ENCODE measurements at regions not wholly inside any gene's neighbourhood (a gene's known extent, or its start where the extent isn't known, plus 50 kb on each side); places are given as distances from the start of the nearest gene placed in this dataset.

DNA sequence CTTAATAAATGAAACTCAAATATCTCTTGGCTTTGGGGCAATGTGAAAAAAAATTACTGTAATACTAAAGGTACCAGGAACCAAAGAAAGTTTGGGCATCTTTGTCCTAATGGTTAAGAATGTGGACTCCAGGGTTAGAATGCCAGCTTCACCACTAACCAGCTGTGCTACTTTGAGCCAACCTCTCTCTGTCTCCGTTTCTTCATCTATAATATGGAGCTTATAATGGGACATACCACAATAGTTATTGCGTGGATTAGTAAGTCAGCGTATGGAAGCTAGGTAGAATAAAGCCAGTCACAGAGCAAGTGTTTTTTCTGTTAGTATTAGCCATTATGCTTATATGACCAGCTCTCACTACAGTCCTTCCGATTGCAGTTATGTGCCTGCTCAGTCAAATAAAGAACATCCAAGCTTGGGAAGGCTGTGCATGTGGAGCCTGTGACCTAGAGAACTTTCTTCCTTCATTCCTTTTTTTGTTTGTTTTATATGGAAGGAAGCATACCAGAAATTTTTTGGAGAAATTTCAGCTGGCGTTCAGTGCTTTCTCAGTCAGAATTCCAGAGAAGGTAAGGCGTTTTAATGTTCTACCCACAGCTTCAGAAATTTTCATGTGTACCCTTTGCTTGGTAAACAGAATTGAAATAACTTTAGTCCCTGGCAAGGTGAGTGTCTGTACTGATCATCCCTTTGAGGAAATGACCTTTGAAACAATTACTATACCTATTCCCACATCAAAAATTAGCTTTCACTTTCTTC is 114.0 kb upstream of the RND3 start:
- no peak for DNase-seq

DNA sequence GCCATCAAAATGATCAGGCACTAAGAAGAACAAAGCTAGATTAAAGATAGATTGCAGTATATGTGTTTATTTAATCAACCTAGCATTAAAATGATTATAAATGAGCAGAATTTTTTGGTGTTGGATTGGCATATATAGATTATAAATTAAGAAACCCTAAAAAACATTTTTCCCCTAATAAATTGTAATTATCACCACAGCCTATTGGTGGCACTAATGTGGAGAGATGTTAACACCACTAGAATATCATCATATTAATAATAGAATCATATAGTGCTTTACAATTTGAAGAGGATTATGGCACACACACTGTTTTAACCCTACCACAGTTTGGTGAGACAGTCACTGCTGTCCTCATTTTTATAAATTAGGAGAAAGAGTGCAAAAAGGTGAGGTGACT is 112.4 kb upstream of the RND3 start:
- no peak for DNase-seq

DNA sequence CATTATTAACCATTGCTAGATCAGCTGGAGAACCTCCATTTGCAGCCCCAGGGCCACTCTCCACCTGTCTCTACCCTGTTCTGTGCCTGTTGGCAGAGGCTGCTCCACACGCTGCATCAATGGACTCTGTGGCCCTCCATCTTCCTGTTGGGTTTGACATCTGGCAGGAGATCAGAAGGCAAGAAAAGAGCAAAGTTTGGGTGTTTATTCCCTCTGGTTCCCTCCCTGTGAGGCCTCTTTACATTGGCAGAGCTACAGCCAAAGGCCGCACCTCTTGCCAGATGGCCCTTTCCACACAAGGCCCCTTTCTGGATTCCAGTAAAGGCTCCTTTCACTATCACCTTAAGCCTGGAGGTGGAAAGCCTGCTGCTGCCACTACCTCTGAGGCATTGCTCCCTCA is 110.9 kb upstream of the RND3 start:
- no peak for DNase-seq

DNA sequence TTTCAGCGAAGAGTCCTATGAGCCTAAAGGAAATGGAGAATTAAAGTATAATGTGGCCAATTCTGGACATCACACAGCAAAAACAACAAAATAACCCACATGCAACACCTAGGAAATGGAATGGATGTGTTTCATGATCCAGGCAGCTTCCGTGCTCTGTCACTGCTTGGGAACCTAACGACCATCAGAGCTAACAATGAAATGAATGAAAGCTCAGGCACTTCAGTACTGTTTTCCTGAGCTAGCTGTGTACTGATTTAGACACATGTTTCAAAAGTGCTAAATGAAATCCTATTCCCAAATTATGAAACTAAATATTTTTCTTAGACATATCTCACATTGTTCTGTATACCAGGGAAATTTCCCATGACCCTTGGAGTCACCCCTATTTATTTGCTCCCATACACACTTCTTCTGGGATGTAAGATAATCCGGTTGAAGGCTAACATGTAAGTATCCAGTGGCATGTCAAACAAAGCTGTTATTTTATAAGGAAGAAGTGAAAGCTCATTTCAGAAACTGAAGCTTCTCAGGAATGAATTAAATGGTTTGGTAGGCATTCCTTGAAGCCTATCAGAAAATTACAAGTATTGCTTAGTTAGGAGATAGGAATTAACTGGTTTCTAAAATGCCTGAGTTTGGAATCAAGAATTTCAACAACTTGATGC is 108.5 kb upstream of the RND3 start:
- DNase-seq: no peak

DNA sequence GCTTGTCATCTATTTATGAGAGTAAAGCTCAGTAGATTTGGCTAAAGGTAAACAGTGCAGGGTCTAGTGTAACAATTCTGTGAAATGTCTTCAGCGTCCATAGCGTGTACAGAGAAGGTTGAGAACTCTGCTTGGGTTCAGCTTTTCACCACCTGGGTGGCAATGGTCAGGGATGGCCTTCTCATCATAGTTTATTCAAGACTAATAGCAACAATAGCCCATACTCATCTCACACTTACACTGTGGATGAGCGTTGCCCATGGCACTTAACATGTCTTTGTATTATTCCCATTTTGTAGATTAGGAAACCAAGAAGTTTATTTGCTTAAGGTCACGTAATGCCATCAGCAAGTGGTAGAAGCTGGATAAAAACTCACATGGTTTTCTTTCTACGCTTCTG is 106.8 kb upstream of the RND3 start:
- no peak for DNase-seq

DNA sequence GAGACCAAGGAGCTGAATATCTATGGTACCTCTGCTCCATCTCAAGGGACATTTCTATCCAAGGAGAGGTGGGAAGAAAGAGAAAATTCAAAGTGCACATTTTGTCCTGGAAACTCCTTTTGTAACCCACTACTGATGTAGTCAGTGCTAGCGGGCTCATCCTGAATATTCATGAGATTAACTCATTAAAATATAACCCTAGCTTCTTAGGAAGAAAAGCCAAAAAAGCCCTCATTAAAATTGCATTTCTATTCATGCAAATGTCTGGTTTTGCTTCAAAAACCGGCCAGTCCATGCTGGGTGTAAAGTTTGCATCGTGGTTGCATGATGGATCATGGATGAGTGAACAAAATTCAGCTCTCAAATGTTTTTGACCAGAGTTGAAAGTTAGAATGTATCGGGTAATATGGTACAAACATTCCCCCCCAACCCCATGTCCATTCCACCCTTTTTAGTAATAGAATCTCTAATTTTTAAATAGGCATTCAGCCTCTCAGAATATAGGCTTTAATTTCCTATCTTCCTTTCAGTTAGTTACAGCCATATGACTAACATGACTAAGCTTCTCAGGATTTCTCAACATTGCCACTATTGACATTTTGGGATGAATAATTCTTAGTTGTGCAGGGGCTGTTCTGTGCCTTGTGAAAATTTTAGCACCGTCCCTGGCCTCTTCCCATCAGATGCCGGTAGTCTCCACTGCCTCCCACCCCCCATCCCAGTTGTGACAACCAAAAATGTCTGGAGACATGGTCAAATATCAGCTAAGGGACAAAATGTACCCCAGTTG is 104.2 kb upstream of the RND3 start:
- no peak for DNase-seq

DNA sequence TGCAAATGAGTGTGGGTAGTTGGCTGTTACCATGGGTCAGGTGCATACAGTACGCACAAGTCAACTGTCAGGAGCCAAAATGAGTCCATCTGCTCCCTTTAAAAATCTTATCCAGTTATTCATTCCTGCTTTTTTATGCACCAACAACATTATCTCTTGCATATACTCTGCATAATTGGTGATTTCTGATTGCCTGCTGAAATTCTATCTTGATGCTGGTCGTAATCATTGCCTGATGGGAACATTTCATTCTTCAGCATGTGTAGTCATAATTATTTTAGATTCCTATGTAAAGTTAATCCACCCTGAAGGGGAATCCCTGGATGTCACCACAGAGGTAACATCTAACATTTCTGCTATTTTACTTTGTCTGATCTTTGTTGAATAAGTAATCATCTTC is 102.2 kb upstream of the RND3 start:
- no peak for DNase-seq

DNA sequence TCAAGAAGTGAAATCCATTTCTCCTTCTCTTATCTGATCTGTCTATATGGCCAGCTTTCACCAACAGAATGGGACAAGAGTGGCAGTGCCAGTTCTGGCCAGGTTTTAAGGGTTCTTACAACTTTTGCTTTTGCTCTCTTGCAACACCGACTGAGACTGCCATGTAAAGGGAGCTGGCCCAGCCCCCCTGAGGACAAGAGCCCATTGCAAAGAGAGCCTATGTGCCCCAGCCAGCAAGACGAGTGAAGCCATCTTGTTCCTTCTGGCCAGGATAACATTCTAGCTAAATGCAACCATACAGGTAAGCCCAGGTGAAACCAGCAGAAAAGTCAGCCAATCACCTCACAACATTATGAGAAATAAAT is 101.0 kb upstream of the RND3 start:
- DNase-seq: no peak

DNA sequence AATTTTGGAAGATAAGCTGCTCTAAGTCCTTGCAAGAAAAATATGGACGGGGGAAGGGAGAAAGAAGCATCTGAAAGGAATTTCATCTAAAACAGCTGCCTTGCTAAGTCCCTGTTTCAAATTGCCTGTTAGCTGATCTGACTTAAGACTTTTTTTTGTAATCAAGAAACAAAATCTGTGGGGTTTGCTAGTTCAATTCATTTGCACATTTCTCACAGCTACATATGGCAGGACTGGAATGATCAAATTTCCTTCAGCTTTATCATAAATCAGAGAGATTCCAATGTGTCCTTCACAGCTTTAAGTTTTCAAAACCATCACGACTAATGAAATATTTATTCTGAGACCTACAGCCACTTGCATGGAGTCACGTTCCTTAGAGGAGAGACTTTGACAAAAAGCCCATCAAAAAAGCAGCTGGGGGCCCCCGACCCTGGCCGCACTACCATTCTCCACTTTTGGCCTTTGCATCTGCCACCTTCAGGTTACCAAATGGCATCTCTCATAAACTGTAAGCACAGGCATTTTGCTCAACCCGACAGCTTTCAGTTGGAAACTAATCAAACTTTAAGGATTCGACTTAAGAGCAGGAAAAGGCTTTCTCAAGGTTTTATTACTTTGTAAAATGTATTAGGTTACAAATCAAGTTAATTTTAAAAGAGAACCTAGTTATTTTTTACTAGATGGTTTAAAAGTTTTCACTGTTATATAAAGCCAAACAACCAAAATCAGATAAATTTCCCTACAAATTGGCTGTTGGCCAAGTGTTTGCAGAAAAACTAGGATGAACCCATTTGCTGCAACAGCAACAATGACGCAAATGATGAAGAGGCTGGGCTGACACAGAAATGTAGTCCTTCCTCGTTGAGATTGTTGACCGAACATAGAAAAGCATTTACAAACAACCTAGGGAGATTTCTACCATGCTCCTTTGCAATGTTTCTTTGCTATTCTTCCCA is 100.4 kb upstream of the RND3 start:
- no peak for DNase-seq

DNA sequence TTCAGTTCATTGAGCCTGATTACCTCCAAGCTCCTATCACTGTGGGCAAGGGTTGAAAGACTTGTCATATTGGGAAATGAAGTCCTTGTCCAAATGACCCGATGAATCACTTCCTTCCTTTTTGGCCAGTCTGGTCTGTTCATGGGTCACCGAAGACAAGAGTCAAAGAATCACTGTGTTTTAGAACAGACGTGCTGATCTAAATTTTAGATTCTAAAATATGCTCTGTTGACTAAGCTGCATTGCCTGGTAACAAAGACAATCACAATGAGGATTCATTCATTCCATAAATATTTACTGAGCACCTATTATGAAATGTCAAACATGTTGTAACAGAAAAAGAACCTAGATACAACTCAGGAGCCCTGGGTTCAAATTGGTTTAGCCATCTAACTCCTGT is 99.4 kb upstream of the RND3 start:
- no peak for DNase-seq

DNA sequence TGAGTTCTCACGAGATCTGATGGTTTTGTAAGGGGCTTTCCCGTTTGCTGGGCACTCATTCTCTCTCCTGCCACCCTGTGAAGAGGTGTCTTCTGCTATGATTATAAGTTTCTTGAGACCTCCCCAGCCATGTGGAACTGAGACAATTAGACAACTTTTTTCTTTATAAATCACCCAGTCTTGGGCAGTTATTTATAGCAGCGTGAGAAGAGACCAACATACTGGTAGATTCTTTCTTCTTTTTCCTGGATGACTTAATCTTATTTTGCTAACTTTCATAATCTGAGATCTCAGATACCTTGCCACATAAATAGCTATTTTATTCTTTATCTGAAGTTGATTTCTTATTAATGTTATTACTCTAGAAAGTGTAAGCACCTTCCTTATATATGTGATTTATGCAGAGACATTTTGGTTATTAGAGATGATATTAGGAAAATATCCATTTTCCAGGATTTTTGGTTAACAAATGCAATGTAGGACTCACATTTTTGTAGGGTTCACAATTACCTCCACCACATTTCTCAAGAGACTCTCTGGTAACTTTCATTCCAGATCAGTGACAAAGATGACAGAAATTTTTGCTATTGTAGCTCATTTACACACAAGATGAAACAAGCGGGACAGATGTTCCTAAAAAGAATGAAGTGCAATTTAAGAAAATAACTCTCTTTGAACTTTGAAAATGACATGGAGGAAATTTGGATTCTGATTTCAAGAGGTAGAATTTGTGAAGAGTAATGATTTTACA is 97.9 kb upstream of the RND3 start:
- DNase-seq: no peak

DNA sequence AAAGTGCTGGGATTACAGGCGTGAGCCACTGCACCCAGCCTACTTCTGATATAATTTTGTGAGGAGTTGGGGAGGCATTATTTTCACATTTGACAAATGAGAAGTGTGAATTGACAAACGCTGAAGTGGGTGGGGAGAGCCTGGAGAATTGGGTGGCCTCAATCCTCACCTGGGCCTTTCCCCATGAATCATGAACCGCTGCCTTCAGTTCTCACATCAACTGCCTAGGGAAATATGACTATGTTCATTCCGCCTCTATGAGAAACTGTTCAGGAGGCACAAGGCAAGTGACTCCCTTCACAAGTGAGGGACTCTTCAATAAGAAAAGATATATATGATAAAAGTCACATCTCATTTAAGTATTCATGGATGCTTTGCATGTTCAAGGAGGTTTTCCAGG is 96.6 kb upstream of the RND3 start:
- no peak for DNase-seq

DNA sequence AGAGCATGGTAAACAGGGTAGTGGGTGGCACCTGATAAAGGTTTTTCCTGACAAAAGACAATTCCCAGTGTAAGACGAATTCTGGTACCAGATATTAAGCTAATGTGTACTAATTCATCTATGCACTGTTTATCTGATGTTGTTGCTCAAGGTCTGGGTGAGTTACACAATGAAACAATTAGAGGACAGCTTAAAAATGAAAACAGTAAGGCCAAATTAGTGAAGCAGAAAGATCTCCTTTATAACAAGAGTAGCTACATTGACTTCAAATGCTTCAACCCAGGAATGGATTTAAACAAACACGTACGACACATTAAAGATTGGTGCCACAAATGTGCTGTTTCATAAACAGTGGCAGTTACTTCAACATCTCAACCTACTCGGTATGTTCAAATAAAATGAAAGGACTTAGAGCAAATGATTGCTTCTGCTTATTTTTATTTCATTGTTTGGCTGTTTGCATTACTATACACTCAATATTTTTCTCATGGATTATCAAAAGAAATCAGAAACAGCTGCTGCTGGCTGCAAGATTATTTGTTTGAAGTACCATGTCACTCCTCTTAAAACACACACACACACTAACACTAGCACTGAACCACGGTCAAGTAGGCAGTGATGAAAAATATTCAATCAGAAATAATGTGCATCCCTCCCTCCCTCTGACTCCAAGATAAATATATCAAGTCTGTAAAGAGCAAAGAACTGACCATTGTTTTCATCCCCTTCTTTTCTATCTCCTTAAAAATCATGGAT is 94.4 kb upstream of the RND3 start:
- no peak for DNase-seq

DNA sequence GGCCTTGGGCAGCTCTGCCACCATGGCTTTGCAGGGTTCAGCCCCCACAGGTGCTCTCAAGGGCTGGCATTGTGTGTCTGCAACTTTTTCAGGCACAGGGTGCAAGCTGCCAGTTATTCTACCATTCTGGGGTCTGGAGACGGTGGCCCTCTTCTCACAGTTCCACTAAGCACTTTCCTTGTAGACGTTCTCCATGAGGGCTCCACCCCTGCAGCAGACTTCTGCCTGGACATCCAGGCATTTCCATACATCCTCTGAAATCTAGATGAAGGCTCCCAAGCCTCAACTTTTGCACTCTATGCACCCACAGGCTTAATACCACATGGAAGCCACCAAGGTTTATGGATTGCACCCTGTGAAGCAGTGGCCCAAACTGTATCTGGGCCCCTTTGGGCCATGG is 91.0 kb upstream of the RND3 start:
- no peak for DNase-seq

DNA sequence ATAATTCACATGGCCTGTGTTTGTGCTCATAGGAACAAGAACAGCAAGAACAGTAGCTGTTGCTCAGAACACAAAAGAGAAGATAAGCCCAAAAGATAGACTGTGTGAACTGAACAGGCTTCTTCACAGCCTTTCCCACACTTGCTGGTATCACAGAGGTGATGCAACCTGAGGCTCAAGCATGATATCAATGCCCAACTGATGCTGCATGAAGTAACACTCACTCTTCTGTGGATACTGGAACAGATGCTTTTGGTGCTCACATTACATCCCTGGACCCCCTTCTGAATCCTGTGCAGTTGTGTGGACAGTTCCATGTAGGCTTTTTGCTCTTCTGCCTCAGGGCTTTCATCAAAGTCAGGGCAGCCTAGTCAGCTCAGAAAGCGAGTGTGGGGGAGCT is 88.4 kb upstream of the RND3 start:
- DNase-seq: no peak

DNA sequence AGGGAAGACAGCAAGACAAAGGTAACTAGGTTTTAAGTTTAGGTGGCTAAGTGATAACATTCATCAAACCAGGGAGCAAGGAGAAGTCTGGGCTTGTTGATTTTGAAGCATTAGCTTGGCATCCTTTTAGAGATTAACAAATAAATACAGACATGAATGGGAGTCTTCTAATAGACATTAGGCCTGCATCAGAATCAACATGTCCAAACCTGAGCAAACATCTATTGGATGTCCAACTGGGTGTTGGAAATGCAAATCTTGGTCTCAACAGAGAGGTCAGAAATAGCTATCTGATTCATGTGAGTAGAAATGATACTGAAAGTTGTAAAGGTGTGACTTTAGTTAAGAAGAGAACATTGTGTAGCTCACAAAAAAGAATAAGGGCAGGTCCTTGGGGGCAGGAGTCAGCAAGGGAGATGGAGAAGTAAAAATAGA is 85.5 kb upstream of the RND3 start:
- no peak for DNase-seq

DNA sequence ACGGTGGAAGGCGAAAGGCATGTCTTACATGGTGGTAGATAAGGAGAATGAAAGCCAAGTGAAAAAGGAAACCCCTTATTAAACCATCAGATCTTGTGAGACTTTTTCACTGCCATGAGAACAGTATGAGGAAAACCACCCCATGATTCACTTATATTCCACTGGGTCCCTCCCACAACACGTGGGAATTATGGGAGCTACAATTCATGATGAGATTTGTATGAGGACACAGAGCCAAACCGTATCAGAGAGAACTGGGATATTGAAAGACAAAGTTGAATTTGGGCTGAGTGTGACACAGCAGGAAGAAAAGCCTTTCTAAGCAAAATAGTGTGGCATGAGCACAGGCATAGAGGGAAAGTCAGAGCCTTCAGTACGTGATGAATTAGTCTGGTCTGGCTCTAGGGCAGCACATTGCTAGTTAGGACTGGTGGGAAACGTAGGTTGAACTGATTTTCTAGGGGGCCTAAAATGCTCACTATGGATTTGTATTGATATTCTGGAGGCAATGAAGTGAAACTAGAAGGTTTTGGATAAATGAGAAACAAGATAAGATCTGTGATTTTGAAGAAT is 84.8 kb upstream of the RND3 start:
- no peak for DNase-seq

DNA sequence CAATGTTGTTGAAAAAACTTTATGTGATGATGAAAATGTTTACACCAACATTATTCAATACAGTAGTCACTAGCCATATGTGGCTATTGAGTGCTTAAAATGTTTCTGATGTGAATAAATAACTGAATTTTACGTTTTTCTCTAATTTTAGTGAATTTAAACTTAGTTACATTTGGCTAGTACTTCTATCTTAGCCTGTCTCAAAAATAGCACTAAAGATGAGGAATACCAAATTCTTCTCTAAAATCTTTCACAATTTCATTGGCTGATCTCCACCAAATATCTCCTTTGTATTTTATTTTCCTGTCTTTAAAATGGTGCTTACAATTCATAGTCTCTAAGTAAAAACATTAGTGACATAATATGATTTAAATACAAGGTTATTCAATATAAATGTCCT is 83.7 kb upstream of the RND3 start:
- DNase-seq: no peak

DNA sequence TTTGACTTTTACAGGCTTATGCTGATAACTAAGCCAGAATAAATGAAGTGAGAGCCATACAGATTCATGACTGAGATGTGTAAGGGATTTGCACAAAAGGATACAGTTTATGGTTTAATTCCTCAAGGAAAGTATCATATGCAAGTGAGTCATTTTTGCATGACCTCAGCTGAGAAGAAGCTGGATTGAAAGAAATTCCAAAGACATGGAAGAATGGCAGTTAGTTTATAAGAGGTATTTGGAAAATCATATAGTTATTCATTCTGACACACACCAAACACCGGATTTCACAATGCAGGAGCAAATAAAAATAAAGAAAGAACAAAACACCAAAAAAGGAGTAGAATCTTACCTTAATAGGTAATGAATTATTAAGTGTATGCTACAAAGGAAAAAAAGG is 83.2 kb upstream of the RND3 start:
- no peak for DNase-seq

DNA sequence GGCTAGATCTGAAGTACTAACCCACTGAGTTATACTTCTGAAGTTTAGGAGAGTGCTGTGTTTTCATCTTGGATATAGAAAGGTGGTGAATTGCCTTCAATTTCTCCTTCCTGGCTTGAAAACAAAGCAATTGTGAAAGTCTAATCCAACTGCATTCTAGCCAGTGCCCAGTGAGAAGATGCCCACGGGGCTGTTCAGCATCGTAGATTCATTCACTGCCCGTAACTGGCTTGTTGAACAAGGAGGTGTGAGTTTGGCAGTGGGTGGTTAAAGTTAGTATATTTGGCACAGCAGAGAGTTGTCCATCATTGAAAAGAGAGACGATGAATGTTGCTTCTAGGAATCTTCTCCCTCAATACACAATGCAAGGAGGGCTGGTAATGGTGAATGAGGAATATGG is 82.3 kb upstream of the RND3 start:
- DNase-seq: no peak

DNA sequence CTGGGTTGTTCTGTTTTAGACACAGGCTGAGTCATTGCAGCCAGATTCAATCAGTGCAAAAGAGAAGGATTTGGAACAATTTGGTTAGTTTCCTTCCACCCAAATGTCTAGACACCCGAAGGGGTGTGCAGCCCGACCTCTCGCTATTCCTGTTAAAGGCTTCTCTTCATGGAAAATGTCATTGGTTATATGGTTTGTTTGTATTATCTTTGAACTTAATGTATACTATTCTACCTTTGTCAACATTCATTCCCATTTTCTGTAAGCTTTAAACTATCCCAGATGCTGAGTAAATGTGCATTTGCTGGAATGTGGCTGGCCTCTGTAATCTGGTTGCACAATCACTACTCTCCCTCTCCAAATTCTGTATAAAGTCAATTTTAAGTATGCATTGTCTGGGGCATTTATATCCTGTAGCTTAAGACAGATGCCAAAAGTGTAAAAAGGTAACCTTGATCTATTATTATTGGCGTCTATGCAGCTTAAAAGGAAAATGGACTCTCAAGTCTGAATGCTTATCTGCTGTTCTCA is 80.4 kb upstream of the RND3 start:
- no peak for DNase-seq
